ENCODE measurements at regions not wholly inside any gene's neighbourhood (a gene's known extent, or its start where the extent isn't known, plus 50 kb on each side); places are given as distances from the start of the nearest gene placed in this dataset.

DNA sequence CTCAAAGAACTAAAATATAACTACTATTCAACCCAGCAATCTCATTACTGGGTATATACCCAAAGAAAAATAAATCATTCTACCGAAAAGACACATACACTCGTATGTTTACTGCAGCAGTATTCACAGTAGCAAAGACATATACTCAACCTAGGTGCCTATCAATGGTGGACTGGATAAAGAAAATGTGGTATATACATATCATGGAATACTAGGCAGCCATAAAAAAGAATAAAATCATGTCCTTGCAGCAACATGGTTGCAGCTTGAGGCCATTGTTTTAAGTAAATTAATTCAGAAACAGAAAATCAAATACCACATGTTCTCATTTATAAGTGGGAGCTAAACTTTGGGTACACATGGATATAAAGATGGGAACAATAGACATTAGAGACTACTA, 266.2 kb upstream of the POU3F1 start:
- Histone ChIP-seq H4K20me1 (replicated peaks; ENCODE audit: insufficient read depth) (no peaks in the 10 kb centered on the region), H3K36me3 (ENCODE audit: insufficient read depth) (no peaks in the 10 kb centered on the region), H3K4me3 (no peak overlapping the region), H2AFZ (no peak overlapping the region), H3K4me1 (ENCODE audit: insufficient read depth) (no peaks in the 10 kb centered on the region), H3K27me3 (ENCODE audit: insufficient read depth) (no peaks in the 10 kb centered on the region), H3K9me2 (ENCODE audit: insufficient read depth) (peaks cover 7% of the 10 kb centered on the region; the same call in 1 of the 2 replicates), H3K4me2 (no peak overlapping the region), H3F3A (replicated peaks; ENCODE audit: low read depth) (no peaks in the 10 kb centered on the region), H3K79me2 (replicated peaks; ENCODE audit: insufficient read depth) (no peaks in the 10 kb centered on the region), H3K27ac (ENCODE audit: low read depth) (no peak overlapping the region)
- H3K4me3 Mint-ChIP-seq = no peak overlapping the region
- TF ChIP-seq EZH2phosphoT487 (IDR thresholded peaks at IDR 0.05; ENCODE audit: unreplicated experiment) (no peak), POLR2AphosphoS5 (IDR thresholded peaks at IDR 0.05; ENCODE audit: low read depth) (no peak), JUNB (IDR thresholded peaks at IDR 0.05; ENCODE audit: unreplicated experiment) (no peak), EZH2 (IDR thresholded peaks at IDR 0.05; ENCODE audit: low read depth, unreplicated experiment) (no peak), CREB1 (CRISPR knock-in tag; IDR thresholded peaks at IDR 0.05; ENCODE audit: low read depth) (no peak), STAT1 (IDR thresholded peaks at IDR 0.05; ENCODE audit: unreplicated experiment) (no peak)
- TF ChIP-seq, protein P1, sequence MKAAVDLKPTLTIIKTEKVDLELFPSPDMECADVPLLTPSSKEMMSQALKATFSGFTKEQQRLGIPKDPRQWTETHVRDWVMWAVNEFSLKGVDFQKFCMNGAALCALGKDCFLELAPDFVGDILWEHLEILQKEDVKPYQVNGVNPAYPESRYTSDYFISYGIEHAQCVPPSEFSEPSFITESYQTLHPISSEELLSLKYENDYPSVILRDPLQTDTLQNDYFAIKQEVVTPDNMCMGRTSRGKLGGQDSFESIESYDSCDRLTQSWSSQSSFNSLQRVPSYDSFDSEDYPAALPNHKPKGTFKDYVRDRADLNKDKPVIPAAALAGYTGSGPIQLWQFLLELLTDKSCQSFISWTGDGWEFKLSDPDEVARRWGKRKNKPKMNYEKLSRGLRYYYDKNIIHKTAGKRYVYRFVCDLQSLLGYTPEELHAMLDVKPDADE (IDR thresholded peaks at IDR 0.05) = no peak
- H3K27ac Mint-ChIP-seq = no peak overlapping the region
- DNase-seq (ENCODE audit: low spot score) = no peak
- no peaks in the 10 kb centered on the region for H3K27me3 Mint-ChIP-seq (ENCODE audit: insufficient read depth, low read depth, poor library complexity)
- ATAC-seq = no peak
- H3K4me1 Mint-ChIP-seq = no peaks in the 10 kb centered on the region
- H3K9me3 Mint-ChIP-seq = no peaks in the 10 kb centered on the region; the same call in 2 of the 3 replicates
- peaks cover 7% of the 10 kb centered on the region; the same call in 1 of the 3 replicates for H3K36me3 Mint-ChIP-seq (ENCODE audit: low read depth)

DNA sequence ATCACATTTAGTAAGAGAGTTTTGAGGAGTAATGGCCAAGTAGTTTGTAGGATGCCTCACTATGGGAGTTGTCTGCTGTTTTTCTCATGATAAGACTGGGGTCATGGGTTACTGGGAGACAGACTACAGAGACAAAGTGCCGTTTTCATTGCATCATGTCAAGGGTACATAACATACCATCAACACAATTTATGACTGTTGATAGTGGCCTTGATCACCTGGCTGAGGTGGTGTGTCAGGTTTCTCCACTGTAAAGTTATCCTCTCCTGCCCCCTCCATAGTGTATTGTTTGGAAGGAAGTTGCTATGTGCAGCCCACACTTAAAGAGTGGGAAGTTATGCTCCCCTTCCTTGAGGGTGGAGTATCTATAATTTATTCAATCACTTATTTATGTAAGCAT, 263.5 kb upstream of the POU3F1 start:
- no peak for ATAC-seq
- no peak overlapping the region for H3K4me2 ChIP-seq
- TF ChIP-seq, protein P2, sequence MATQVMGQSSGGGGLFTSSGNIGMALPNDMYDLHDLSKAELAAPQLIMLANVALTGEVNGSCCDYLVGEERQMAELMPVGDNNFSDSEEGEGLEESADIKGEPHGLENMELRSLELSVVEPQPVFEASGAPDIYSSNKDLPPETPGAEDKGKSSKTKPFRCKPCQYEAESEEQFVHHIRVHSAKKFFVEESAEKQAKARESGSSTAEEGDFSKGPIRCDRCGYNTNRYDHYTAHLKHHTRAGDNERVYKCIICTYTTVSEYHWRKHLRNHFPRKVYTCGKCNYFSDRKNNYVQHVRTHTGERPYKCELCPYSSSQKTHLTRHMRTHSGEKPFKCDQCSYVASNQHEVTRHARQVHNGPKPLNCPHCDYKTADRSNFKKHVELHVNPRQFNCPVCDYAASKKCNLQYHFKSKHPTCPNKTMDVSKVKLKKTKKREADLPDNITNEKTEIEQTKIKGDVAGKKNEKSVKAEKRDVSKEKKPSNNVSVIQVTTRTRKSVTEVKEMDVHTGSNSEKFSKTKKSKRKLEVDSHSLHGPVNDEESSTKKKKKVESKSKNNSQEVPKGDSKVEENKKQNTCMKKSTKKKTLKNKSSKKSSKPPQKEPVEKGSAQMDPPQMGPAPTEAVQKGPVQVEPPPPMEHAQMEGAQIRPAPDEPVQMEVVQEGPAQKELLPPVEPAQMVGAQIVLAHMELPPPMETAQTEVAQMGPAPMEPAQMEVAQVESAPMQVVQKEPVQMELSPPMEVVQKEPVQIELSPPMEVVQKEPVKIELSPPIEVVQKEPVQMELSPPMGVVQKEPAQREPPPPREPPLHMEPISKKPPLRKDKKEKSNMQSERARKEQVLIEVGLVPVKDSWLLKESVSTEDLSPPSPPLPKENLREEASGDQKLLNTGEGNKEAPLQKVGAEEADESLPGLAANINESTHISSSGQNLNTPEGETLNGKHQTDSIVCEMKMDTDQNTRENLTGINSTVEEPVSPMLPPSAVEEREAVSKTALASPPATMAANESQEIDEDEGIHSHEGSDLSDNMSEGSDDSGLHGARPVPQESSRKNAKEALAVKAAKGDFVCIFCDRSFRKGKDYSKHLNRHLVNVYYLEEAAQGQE (IDR thresholded peaks at IDR 0.05; ENCODE audit: unreplicated experiment) = no peak
- no peak for TF ChIP-seq ZNF331 (CRISPR knock-in tag; IDR thresholded peaks at IDR 0.05; ENCODE audit: low read depth)
- TF ChIP-seq, protein P3, sequence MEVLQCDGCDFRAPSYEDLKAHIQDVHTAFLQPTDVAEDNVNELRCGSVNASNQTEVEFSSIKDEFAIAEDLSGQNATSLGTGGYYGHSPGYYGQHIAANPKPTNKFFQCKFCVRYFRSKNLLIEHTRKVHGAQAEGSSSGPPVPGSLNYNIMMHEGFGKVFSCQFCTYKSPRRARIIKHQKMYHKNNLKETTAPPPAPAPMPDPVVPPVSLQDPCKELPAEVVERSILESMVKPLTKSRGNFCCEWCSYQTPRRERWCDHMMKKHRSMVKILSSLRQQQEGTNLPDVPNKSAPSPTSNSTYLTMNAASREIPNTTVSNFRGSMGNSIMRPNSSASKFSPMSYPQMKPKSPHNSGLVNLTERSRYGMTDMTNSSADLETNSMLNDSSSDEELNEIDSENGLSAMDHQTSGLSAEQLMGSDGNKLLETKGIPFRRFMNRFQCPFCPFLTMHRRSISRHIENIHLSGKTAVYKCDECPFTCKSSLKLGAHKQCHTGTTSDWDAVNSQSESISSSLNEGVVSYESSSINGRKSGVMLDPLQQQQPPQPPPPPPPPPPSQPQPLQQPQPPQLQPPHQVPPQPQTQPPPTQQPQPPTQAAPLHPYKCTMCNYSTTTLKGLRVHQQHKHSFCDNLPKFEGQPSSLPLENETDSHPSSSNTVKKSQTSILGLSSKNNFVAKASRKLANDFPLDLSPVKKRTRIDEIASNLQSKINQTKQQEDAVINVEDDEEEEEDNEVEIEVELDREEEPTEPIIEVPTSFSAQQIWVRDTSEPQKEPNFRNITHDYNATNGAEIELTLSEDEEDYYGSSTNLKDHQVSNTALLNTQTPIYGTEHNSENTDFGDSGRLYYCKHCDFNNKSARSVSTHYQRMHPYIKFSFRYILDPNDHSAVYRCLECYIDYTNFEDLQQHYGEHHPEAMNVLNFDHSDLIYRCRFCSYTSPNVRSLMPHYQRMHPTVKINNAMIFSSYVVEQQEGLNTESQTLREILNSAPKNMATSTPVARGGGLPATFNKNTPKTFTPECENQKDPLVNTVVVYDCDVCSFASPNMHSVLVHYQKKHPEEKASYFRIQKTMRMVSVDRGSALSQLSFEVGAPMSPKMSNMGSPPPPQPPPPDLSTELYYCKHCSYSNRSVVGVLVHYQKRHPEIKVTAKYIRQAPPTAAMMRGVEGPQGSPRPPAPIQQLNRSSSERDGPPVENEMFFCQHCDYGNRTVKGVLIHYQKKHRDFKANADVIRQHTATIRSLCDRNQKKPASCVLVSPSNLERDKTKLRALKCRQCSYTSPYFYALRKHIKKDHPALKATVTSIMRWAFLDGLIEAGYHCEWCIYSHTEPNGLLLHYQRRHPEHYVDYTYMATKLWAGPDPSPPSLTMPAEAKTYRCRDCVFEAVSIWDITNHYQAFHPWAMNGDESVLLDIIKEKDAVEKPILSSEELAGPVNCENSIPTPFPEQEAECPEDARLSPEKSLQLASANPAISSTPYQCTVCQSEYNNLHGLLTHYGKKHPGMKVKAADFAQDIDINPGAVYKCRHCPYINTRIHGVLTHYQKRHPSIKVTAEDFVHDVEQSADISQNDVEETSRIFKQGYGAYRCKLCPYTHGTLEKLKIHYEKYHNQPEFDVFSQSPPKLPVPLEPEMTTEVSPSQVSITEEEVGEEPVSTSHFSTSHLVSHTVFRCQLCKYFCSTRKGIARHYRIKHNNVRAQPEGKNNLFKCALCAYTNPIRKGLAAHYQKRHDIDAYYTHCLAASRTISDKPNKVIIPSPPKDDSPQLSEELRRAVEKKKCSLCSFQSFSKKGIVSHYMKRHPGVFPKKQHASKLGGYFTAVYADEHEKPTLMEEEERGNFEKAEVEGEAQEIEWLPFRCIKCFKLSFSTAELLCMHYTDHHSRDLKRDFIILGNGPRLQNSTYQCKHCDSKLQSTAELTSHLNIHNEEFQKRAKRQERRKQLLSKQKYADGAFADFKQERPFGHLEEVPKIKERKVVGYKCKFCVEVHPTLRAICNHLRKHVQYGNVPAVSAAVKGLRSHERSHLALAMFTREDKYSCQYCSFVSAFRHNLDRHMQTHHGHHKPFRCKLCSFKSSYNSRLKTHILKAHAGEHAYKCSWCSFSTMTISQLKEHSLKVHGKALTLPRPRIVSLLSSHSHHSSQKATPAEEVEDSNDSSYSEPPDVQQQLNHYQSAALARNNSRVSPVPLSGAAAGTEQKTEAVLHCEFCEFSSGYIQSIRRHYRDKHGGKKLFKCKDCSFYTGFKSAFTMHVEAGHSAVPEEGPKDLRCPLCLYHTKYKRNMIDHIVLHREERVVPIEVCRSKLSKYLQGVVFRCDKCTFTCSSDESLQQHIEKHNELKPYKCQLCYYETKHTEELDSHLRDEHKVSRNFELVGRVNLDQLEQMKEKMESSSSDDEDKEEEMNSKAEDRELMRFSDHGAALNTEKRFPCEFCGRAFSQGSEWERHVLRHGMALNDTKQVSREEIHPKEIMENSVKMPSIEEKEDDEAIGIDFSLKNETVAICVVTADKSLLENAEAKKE (CRISPR knock-in tag; IDR thresholded peaks at IDR 0.05) = no peak
- no peak for TF ChIP-seq ZNF114 (CRISPR knock-in tag; IDR thresholded peaks at IDR 0.05)
- no peak for TF ChIP-seq EZH2phosphoT487 (IDR thresholded peaks at IDR 0.05; ENCODE audit: unreplicated experiment)
- TF ChIP-seq STAT1 (IDR thresholded peaks at IDR 0.05; ENCODE audit: unreplicated experiment) = no peak

More for the DNA sequence above, 263.5 kb upstream of the POU3F1 start:
- Histone ChIP-seq H3F3A (replicated peaks; ENCODE audit: low read depth) (no peaks in the 10 kb centered on the region), H3K9me2 (ENCODE audit: insufficient read depth) (0 out of 2 replicates have a peak, but pooled peaks cover 1% of the 10 kb centered on the region), H4K20me1 (replicated peaks; ENCODE audit: insufficient read depth) (no peaks in the 10 kb centered on the region), H3K4me1 (ENCODE audit: insufficient read depth) (no peaks in the 10 kb centered on the region), H3K27me3 (ENCODE audit: insufficient read depth) (no peaks in the 10 kb centered on the region), H3K4me3 (no peak overlapping the region), H3K79me2 (replicated peaks; ENCODE audit: insufficient read depth) (no peaks in the 10 kb centered on the region), H2AFZ (no peak overlapping the region), H3K36me3 (ENCODE audit: insufficient read depth) (no peaks in the 10 kb centered on the region), H3K27ac (ENCODE audit: low read depth) (no peak overlapping the region)
- DNase-seq (ENCODE audit: low spot score) = no peak
- no peak overlapping the region for H3K27ac Mint-ChIP-seq
- H3K4me1 Mint-ChIP-seq = no peaks in the 10 kb centered on the region
- H3K4me3 Mint-ChIP-seq = no peak overlapping the region
- H3K9me3 Mint-ChIP-seq = no peaks in the 10 kb centered on the region; the same call in 2 of the 3 replicates
- peaks cover 7% of the 10 kb centered on the region; the same call in 1 of the 3 replicates for H3K36me3 Mint-ChIP-seq (ENCODE audit: low read depth)
- no peaks in the 10 kb centered on the region for H3K27me3 Mint-ChIP-seq (ENCODE audit: insufficient read depth, low read depth, poor library complexity)

Measured in GM23338 (cell line).